ENCODE measurements at regions not wholly inside any gene's neighbourhood (a gene's known extent, or its start where the extent isn't known, plus 50 kb on each side); places are given as distances from the start of the nearest gene placed in this dataset.

DNA sequence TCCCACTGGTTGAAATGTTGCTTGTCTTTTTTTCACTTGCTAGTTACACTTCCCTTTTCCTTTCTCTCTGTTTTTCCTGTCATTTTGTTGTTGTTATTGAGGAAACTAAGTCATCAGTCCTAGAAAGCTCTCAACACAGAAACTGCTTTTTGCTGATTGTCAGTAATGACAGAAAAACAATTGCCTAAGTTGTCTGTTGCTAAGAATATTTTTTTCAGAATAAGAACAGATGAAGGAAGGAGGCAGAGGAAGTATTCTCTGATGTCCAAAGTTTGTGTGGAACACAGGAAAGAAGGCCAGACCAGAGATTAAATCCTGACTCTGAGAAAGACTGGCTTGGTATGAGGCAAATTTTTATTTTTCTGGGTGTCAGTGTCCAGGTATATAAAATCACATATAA, 163.3 kb downstream of the CASP12 start:
- TF ChIP-seq, protein P1, sequence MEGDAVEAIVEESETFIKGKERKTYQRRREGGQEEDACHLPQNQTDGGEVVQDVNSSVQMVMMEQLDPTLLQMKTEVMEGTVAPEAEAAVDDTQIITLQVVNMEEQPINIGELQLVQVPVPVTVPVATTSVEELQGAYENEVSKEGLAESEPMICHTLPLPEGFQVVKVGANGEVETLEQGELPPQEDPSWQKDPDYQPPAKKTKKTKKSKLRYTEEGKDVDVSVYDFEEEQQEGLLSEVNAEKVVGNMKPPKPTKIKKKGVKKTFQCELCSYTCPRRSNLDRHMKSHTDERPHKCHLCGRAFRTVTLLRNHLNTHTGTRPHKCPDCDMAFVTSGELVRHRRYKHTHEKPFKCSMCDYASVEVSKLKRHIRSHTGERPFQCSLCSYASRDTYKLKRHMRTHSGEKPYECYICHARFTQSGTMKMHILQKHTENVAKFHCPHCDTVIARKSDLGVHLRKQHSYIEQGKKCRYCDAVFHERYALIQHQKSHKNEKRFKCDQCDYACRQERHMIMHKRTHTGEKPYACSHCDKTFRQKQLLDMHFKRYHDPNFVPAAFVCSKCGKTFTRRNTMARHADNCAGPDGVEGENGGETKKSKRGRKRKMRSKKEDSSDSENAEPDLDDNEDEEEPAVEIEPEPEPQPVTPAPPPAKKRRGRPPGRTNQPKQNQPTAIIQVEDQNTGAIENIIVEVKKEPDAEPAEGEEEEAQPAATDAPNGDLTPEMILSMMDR (IDR thresholded peaks at IDR 0.05) = no peak
- TF ChIP-seq POLR2A (IDR thresholded peaks at IDR 0.05; ENCODE audit: low read depth) (no peak), EP300 (IDR thresholded peaks at IDR 0.05) (no peak)

All from esophagus muscularis mucosa (tissue), 4 donors.